H9 (cell line): ENCODE measurements at regions not wholly inside any gene's neighbourhood (a gene's known extent, or its start where the extent isn't known, plus 50 kb on each side); places are given as distances from the start of the nearest gene placed in this dataset.

Source experiments
- DNase-seq: peaks from one replicate; pipeline ENCODE4 v3.0.0-alpha.2; 2017
- H2AFZ ChIP-seq: one replicate; pipeline ENCODE4 v1.6.1; 2013; ENCODE audit warnings: mild to moderate bottlenecking, low read length, control low read depth, moderate library complexity
- H2AK5ac ChIP-seq: 2 replicates; pipeline ENCODE4 v1.6.1; 2013; ENCODE audit warnings: low read length, control low read depth, mixed read lengths; ENCODE audit not compliant: insufficient read length
- H2BK120ac ChIP-seq: one replicate; pipeline ENCODE4 v1.6.1; 2013; ENCODE audit warnings: low read depth, mild to moderate bottlenecking, low read length, control low read depth, inconsistent platforms; ENCODE audit not compliant: poor library complexity, severe bottlenecking
- H2BK12ac ChIP-seq: 2 replicates; pipeline ENCODE4 v1.6.1; 2013; ENCODE audit warnings: low read length, control low read depth, mixed read lengths, low read depth; ENCODE audit not compliant: insufficient read length
- H2BK15ac ChIP-seq: 2 replicates; pipeline ENCODE4 v1.6.1; 2013; ENCODE audit warnings: low read depth, low read length, control low read depth
- H2BK20ac ChIP-seq: one replicate; pipeline ENCODE4 v1.6.1; 2013; ENCODE audit warnings: low read depth, mild to moderate bottlenecking, low read length, control low read depth, inconsistent platforms; ENCODE audit not compliant: poor library complexity, severe bottlenecking
- H2BK5ac ChIP-seq: 2 replicates; pipeline ENCODE4 v1.6.1; 2013; ENCODE audit warnings: low read length, control low read depth, mixed read lengths; ENCODE audit not compliant: insufficient read length
- H3K14ac ChIP-seq: 2 replicates; pipeline ENCODE4 v1.6.1; 2013; ENCODE audit warnings: low read length, control low read depth; ENCODE audit not compliant: insufficient read depth
- H3K18ac ChIP-seq: 2 replicates; pipeline ENCODE4 v1.6.1; 2013; ENCODE audit warnings: low read depth, mild to moderate bottlenecking, mixed read lengths, low read length, control low read depth; ENCODE audit not compliant: insufficient read length
- H3K23ac ChIP-seq: 2 replicates; pipeline ENCODE4 v1.6.1; 2013; ENCODE audit warnings: low read length, control low read depth, mixed read lengths, low read depth; ENCODE audit not compliant: insufficient read length
- H3K23me2 ChIP-seq: 2 replicates; pipeline ENCODE4 v1.6.1; 2013; ENCODE audit warnings: low read depth, mild to moderate bottlenecking, mixed read lengths, low read length, control low read depth; ENCODE audit not compliant: insufficient read length, poor library complexity, severe bottlenecking
- H3K27ac ChIP-seq: 2 replicates; pipeline ENCODE4 v1.5.1; 2013; ENCODE audit warnings: low read length, control low read depth, mixed read lengths, low read depth; ENCODE audit not compliant: insufficient read length
- H3K27me3 ChIP-seq: 2 replicates; pipeline ENCODE4 v1.6.1; 2013; ENCODE audit warnings: low read length, control low read depth, inconsistent platforms; ENCODE audit not compliant: insufficient read depth
- H3K4ac ChIP-seq: 2 replicates; pipeline ENCODE4 v1.6.1; 2013; ENCODE audit warnings: low read depth, mild to moderate bottlenecking, control low read depth, inconsistent platforms, low read length, moderate library complexity
- H3K4me1 ChIP-seq: 2 replicates; pipeline ENCODE4 v1.6.1; 2013; ENCODE audit warnings: low read length, control low read depth, inconsistent platforms; ENCODE audit not compliant: insufficient read depth
- H3K4me2 ChIP-seq: 2 replicates; pipeline ENCODE4 v1.6.1; 2013; ENCODE audit warnings: low read length, control low read depth, mixed read lengths; ENCODE audit not compliant: insufficient read length, insufficient read depth
- H3K56ac ChIP-seq: 2 replicates; pipeline ENCODE4 v1.6.1; 2013; ENCODE audit warnings: low read depth, mild to moderate bottlenecking, mixed read lengths, low read length, control low read depth; ENCODE audit not compliant: insufficient read length
- H3K79me1 ChIP-seq: 2 replicates; pipeline ENCODE4 v1.6.1; 2013; ENCODE audit warnings: low read depth, mild to moderate bottlenecking, moderate library complexity, low read length, control low read depth, inconsistent platforms; ENCODE audit not compliant: insufficient read depth, poor library complexity, severe bottlenecking
- H3K79me2 ChIP-seq: 2 replicates; pipeline ENCODE4 v1.6.1; 2013; ENCODE audit warnings: low read length, control low read depth, inconsistent platforms; ENCODE audit not compliant: insufficient read depth
- H3K9ac ChIP-seq: 2 replicates; pipeline ENCODE4 v1.6.1; 2013; ENCODE audit warnings: low read length, control low read depth, mixed read lengths; ENCODE audit not compliant: insufficient read length; ENCODE audit errors: extremely low read depth
- H3K9me3 ChIP-seq: one replicate; pipeline ENCODE4 v1.6.1; 2013; ENCODE audit warnings: low read depth, low read length, inconsistent platforms; ENCODE audit not compliant: control insufficient read depth
- H3T11ph ChIP-seq: one replicate; pipeline ENCODE4 v1.6.1; 2013; ENCODE audit warnings: mild to moderate bottlenecking, low read length, control low read depth, inconsistent platforms
- H4K20me1 ChIP-seq: one replicate; pipeline ENCODE4 v1.6.1; 2013; ENCODE audit not compliant: control insufficient read depth, insufficient read length, insufficient read depth
- H4K5ac ChIP-seq: 2 replicates; pipeline ENCODE4 v1.6.1; 2013; ENCODE audit warnings: low read depth, mild to moderate bottlenecking, mixed read lengths, low read length, control low read depth; ENCODE audit not compliant: insufficient read length
- H4K8ac ChIP-seq: replicated peaks from 2 replicates; pipeline ENCODE4 v1.6.1; 2013; ENCODE audit warnings: low read length, control low read depth, mixed read lengths, low read depth; ENCODE audit not compliant: insufficient read length
- H4K91ac ChIP-seq: 2 replicates; pipeline ENCODE4 v1.6.1; 2013; ENCODE audit warnings: low read depth, mild to moderate bottlenecking, moderate library complexity, mixed read lengths, low read length, control low read depth; ENCODE audit not compliant: insufficient read length
- H3K27ac Mint-ChIP-seq, 3 experiments: 2 replicates in 2 of 3; 3 replicates in 1 of 3; pipeline ENCODE4 v1.8.0; 2020 to 2021; ENCODE audit warnings: mixed read lengths in 3 of 3, mild to moderate bottlenecking in 1 of 3, moderate library complexity in 1 of 3
- H3K27me3 Mint-ChIP-seq: 2 replicates; pipeline ENCODE4 v1.8.0; 2021; ENCODE audit warnings: low read depth, mild to moderate bottlenecking, moderate library complexity, mixed read lengths
- H3K36me3 Mint-ChIP-seq, 3 experiments: 2 replicates in 2 of 3; 3 replicates in 1 of 3; pipeline ENCODE4 v1.8.0; 2020 to 2021; ENCODE audit warnings: low read depth in 3 of 3, mixed read lengths in 3 of 3; ENCODE audit not compliant: insufficient read depth in 1 of 3
- H3K4me1 Mint-ChIP-seq, 2 experiments: 2 replicates each; pipeline ENCODE4 v1.8.0; 2020; ENCODE audit warnings: mixed read lengths in 2 of 2
- H3K4me3 Mint-ChIP-seq, 2 experiments: 2 replicates in 1 of 2; 3 replicates in 1 of 2; pipeline ENCODE4 v1.8.0; 2020 to 2021; ENCODE audit warnings: mild to moderate bottlenecking in 2 of 2, mixed read lengths in 2 of 2, moderate library complexity in 1 of 2
- H3K9me3 Mint-ChIP-seq, 2 experiments: 2 replicates in 1 of 2; 3 replicates in 1 of 2; pipeline ENCODE4 v1.8.0; 2020; ENCODE audit warnings: mild to moderate bottlenecking in 2 of 2, mixed read lengths in 2 of 2, moderate library complexity in 1 of 2
- WGBS: extraction: QIAGEN DNeasy Blood & Tissue Kit; methylation state at CpG from one replicate; pipeline ENCODE4 v1.1.7; 2013; ENCODE audit warnings: missing lambda C conversion rate, low lambda C conversion rate, mixed read lengths; ENCODE audit not compliant: insufficient read length; ENCODE audit errors: extremely low coverage; 5-methylcytosine and 5-hydroxymethylcytosine counted together
- TF ChIP-seq, protein P1 (sequence below): fragments of 200-600 bp; sonication (generic); conservative IDR thresholded peaks from 3 replicates; pipeline ENCODE4 v1.8.0; 2021; ENCODE audit warnings: antibody characterized with exemption, mild to moderate bottlenecking

DNA sequence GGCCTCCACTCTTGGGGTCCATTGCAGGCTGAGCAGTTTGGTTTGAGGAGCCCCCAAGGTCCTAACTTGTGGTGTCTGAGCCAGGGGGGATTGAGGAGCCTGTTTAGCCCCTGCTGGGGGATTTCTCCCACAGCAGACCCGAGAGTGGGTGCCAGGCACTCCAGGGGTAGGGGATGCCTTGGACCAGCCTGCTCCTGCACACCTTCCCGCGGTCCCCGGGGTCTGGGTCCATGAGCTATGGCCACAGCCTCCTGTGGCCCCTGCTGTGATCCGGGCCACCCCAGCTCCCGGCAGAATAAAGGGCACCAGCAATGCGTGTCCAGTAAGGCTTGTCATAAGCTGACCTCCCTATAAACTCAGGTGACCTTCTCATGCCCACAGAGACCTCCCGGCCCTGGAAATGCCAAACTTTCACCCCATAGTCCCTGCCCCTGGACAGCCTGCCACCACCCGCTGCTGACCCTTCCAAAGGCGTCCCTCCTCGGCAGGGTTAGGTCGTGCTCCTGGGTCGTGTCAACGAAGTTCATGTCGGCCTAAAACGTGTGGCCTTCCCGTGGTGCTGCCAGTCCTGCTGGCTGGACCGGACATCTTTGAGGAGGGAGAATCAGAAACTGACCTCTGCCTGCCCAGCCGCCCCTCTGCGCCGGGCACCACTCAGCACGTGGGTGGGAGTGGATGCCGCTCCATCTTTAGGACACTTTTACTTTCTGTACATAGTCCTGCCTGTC is 137.6 kb downstream of the MRPL36 start:
- H4K91ac ChIP-seq = no peak overlapping the region
- no peak overlapping the region for H3T11ph ChIP-seq
- Mint-ChIP-seq H3K27ac (no peak overlapping the region; a peak in 1 of 7 replicates), H3K4me3 (no peak overlapping the region), H3K27me3 (peaks cover 45% of the 10 kb centered on the region), H3K36me3 (no peaks in the 10 kb centered on the region; a peak in 2 of 7 replicates), H3K4me1 (peaks cover 3 to 7% of the 10 kb centered on the region in 2 experiments; a peak in 3 of 4 replicates), H3K9me3 (peaks cover 0 to 7% of the 10 kb centered on the region in 2 experiments; a peak in 3 of 5 replicates)
- H2BK15ac ChIP-seq = no peak overlapping the region
- no peak overlapping the region for H4K5ac ChIP-seq
- TF ChIP-seq, protein P1, sequence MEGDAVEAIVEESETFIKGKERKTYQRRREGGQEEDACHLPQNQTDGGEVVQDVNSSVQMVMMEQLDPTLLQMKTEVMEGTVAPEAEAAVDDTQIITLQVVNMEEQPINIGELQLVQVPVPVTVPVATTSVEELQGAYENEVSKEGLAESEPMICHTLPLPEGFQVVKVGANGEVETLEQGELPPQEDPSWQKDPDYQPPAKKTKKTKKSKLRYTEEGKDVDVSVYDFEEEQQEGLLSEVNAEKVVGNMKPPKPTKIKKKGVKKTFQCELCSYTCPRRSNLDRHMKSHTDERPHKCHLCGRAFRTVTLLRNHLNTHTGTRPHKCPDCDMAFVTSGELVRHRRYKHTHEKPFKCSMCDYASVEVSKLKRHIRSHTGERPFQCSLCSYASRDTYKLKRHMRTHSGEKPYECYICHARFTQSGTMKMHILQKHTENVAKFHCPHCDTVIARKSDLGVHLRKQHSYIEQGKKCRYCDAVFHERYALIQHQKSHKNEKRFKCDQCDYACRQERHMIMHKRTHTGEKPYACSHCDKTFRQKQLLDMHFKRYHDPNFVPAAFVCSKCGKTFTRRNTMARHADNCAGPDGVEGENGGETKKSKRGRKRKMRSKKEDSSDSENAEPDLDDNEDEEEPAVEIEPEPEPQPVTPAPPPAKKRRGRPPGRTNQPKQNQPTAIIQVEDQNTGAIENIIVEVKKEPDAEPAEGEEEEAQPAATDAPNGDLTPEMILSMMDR = no peak
- H2BK12ac ChIP-seq = no peak overlapping the region
- H3K27me3 ChIP-seq = no peaks in the 10 kb centered on the region; the same call in 1 of the 2 replicates
- no peak overlapping the region for H3K18ac ChIP-seq
- no peak overlapping the region for H3K4ac ChIP-seq
- H3K4me1 ChIP-seq = no peaks in the 10 kb centered on the region
- peak; percentile 23 for DNase-seq
- H2BK20ac ChIP-seq = no peak overlapping the region
- H2BK5ac ChIP-seq = no peak overlapping the region
- H3K9ac ChIP-seq = no peak overlapping the region
- no peaks in the 10 kb centered on the region for H3K79me1 ChIP-seq
- no CpG with 5 or more reads among the region's 23 CpGs for WGBS
- H3K14ac ChIP-seq = no peak overlapping the region
- no peak overlapping the region for H3K4me2 ChIP-seq
- no peaks in the 10 kb centered on the region for H4K20me1 ChIP-seq
- no peak overlapping the region for H2AK5ac ChIP-seq
- no peak overlapping the region for H3K56ac ChIP-seq
- no peak overlapping the region for H3K23ac ChIP-seq
- H3K9me3 ChIP-seq = no peaks in the 10 kb centered on the region
- H3K23me2 ChIP-seq = no peaks in the 10 kb centered on the region
- H4K8ac ChIP-seq = no peak overlapping the region
- H2AFZ ChIP-seq = no peak overlapping the region
- no peak overlapping the region for H3K27ac ChIP-seq
- H3K79me2 ChIP-seq = no peaks in the 10 kb centered on the region
- no peak overlapping the region for H2BK120ac ChIP-seq
